ENCODE measurements at regions not wholly inside any gene's neighbourhood (a gene's known extent, or its start where the extent isn't known, plus 50 kb on each side); places are given as distances from the start of the nearest gene placed in this dataset.

- DNase-seq = no peak
- H3K27me3 Mint-ChIP-seq (ENCODE audit: low read depth) = peaks cover 6% of the 10 kb centered on the region
- no peaks in the 10 kb centered on the region for H3K36me3 Mint-ChIP-seq (ENCODE audit: insufficient read depth)
- ATAC-seq = no peak
- no peaks in the 10 kb centered on the region for H3K4me1 Mint-ChIP-seq (ENCODE audit: low read depth)
- H3K4me3 Mint-ChIP-seq = no peak overlapping the region
- peaks cover 4% of the 10 kb centered on the region for H3K9me3 Mint-ChIP-seq
Measured at GRCh38 chr15:35720019-35720418, 174.1 kb upstream of the DPH6 start.

- Mint-ChIP-seq H3K4me1 (ENCODE audit: low read depth) (no peaks in the 10 kb centered on the region), H3K4me3 (no peak overlapping the region), H3K27me3 (ENCODE audit: low read depth) (peaks cover 6% of the 10 kb centered on the region), H3K9me3 (peaks cover 2% of the 10 kb centered on the region), H3K36me3 (ENCODE audit: insufficient read depth) (no peaks in the 10 kb centered on the region)
- ATAC-seq (no peak), DNase-seq (no peak)
Measured at GRCh38 chr15:35720984-35721383, 175.0 kb upstream of the DPH6 start.

- Mint-ChIP-seq H3K36me3 (ENCODE audit: insufficient read depth) (no peaks in the 10 kb centered on the region), H3K27me3 (ENCODE audit: low read depth) (peaks cover 6% of the 10 kb centered on the region), H3K4me1 (ENCODE audit: low read depth) (no peaks in the 10 kb centered on the region), H3K4me3 (no peak overlapping the region), H3K9me3 (no peaks in the 10 kb centered on the region)
- ATAC-seq = no peak
- no peak for DNase-seq
Measured at GRCh38 chr15:35721751-35722150, 175.8 kb upstream of the DPH6 start.

GRCh38 chr15:35722501-35722900 is 176.5 kb upstream of the DPH6 start:
- no peaks in the 10 kb centered on the region for H3K9me3 Mint-ChIP-seq
- ATAC-seq = no peak

DNA sequence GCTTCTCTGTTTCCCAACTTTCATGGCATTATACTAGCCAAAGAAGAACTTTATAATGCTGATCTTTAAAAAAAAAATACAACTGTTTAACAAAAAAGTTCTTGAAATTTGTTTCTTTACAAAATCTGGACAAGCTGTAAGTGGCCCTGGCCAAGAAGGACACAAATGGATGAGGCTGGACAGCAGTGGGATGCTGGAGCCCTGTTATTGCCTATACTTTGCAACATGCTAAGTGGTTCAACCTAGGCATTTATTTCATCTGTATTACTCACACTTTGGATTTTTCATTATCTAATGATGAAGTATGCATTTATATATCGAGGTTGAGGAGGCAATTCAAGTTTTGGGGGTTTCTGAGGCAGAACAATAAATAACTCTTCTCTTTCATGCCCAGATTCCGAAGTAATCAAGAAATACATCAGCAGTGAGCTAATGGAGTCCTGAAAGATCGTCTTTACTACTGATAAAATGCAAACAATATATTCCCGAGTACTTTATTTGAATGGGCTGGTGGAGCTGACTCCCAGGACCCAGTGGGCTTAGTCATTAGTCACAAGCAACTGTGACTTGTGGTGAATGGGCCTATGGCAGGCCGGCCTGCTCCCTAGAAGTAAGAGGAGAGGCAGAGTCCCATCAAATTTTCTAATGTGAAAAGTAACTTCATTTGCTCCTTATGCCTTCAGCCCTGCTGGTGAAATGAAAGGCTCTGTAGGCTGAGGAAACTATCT is 177.3 kb upstream of the DPH6 start:
- ATAC-seq = no peak
- Mint-ChIP-seq H3K36me3 (ENCODE audit: insufficient read depth) (no peaks in the 10 kb centered on the region), H3K9me3 (no peaks in the 10 kb centered on the region), H3K4me1 (ENCODE audit: low read depth) (no peaks in the 10 kb centered on the region), H3K27me3 (ENCODE audit: low read depth) (peaks cover 2% of the 10 kb centered on the region), H3K4me3 (no peak overlapping the region)
- DNase-seq = no peak

More at GRCh38 chr15:35722501-35722900, 176.5 kb upstream of the DPH6 start:
- Mint-ChIP-seq H3K36me3 (ENCODE audit: insufficient read depth) (no peaks in the 10 kb centered on the region), H3K4me1 (ENCODE audit: low read depth) (no peaks in the 10 kb centered on the region), H3K27me3 (ENCODE audit: low read depth) (peaks cover 6% of the 10 kb centered on the region), H3K4me3 (no peak overlapping the region)
- DNase-seq = no peak

GRCh38 chr15:35723852-35724251 is 177.9 kb upstream of the DPH6 start:
- ATAC-seq (no peak), DNase-seq (no peak)
- H3K4me1 Mint-ChIP-seq (ENCODE audit: low read depth) = no peaks in the 10 kb centered on the region
- no peak overlapping the region for H3K4me3 Mint-ChIP-seq
- H3K36me3 Mint-ChIP-seq (ENCODE audit: insufficient read depth) = no peaks in the 10 kb centered on the region
- H3K9me3 Mint-ChIP-seq = no peaks in the 10 kb centered on the region
- H3K27me3 Mint-ChIP-seq (ENCODE audit: low read depth) = peaks cover 2% of the 10 kb centered on the region

DNA sequence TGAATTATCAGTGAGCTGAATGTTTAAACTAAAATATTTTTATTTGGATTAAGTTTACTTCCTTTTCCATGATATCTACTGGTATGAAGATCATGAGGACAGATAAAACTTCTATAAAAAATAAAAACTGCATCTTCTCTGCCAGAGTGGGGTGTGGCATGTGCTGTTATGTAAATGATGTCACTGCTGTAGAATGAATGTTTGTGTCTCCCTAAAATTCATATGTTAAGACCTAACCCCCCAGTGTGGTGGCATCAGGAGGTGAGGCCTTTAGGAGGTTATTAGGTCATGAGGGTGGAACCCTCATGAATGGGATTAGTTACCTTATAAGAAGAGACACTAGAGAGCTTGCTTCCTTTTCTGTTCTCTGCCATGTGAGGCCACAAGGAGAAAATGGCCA is 178.7 kb upstream of the DPH6 start:
- Mint-ChIP-seq H3K4me3 (no peak overlapping the region), H3K27me3 (ENCODE audit: low read depth) (no peaks in the 10 kb centered on the region), H3K4me1 (ENCODE audit: low read depth) (no peaks in the 10 kb centered on the region), H3K36me3 (ENCODE audit: insufficient read depth) (no peaks in the 10 kb centered on the region), H3K9me3 (no peaks in the 10 kb centered on the region)
- DNase-seq (no peak), ATAC-seq (no peak)

GRCh38 chr15:35725353-35725752 is 179.4 kb upstream of the DPH6 start:
- Mint-ChIP-seq H3K27me3 (ENCODE audit: low read depth) (no peaks in the 10 kb centered on the region), H3K4me3 (no peak overlapping the region), H3K9me3 (no peaks in the 10 kb centered on the region), H3K36me3 (ENCODE audit: insufficient read depth) (no peaks in the 10 kb centered on the region), H3K4me1 (ENCODE audit: low read depth) (no peaks in the 10 kb centered on the region)
- no peak for DNase-seq
- no peak for ATAC-seq

DNA sequence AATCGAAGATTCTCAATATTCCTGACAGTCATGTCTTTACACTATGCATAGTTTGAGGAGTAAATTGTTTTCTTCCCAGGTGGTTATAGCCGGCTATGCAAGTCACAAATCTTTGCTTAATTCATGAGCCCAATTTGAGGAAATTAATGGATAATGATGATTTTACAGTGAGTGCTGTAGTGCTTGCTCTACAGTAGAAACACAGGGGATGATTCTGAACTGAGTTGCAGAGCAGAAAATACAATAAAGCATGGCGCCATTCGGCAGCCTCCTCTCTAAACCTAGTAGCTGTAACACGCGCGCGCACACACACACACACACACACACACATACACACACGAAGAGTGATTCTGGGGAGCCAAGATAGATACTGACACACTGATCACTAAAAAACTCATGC is 181.7 kb upstream of the DPH6 start:
- ATAC-seq (no peak), DNase-seq (no peak)
- no peaks in the 10 kb centered on the region for H3K4me1 Mint-ChIP-seq (ENCODE audit: low read depth)
- H3K27me3 Mint-ChIP-seq (ENCODE audit: low read depth) = no peaks in the 10 kb centered on the region
- H3K36me3 Mint-ChIP-seq (ENCODE audit: insufficient read depth) = no peaks in the 10 kb centered on the region
- no peaks in the 10 kb centered on the region for H3K9me3 Mint-ChIP-seq
- no peak overlapping the region for H3K4me3 Mint-ChIP-seq

DNA sequence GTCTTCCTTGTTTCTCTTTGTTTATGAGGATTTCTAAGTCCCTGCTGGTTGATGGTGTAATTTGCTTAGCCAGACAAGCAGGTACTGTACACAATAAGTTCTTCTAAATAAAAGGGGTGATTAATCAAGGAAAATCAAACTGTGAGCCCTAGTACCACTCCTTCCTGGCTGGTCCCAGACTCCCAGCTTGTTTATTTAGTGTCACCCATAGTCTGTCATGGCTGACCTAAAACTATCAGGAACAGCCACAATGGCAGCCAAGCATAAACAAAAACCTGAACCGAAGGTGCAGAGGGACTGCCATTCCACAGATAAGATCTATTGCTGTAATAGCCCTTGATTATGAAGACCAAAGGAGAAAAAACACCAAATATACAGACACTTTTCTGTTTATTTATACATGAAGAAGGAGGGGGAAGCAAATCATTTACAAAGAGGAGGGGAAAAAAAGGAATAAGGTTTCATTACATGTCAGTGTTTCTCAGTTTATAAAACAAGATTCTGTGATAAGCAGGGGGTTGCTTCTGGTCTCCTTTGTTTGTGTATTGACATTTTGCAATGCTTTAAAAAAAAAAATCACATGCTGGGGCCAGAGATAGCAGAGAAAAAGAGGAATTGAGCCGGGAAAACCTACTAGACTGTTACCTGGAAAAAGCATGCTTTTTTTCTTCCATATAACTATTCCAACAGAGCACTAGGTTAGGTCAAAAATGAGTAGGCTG is 182.4 kb upstream of the DPH6 start:
- ATAC-seq (no peak), DNase-seq (no peak)
- Mint-ChIP-seq H3K27me3 (ENCODE audit: low read depth) (no peaks in the 10 kb centered on the region), H3K36me3 (ENCODE audit: insufficient read depth) (no peaks in the 10 kb centered on the region), H3K4me1 (ENCODE audit: low read depth) (no peaks in the 10 kb centered on the region), H3K9me3 (no peaks in the 10 kb centered on the region), H3K4me3 (no peak overlapping the region)

GRCh38 chr15:35736150-35736549 is 190.2 kb upstream of the DPH6 start:
- Mint-ChIP-seq H3K9me3 (no peaks in the 10 kb centered on the region), H3K27me3 (ENCODE audit: low read depth) (peaks cover 2% of the 10 kb centered on the region), H3K36me3 (ENCODE audit: insufficient read depth) (no peaks in the 10 kb centered on the region), H3K4me1 (ENCODE audit: low read depth) (no peaks in the 10 kb centered on the region), H3K4me3 (no peak overlapping the region)
- DNase-seq (no peak), ATAC-seq (no peak)

DNA sequence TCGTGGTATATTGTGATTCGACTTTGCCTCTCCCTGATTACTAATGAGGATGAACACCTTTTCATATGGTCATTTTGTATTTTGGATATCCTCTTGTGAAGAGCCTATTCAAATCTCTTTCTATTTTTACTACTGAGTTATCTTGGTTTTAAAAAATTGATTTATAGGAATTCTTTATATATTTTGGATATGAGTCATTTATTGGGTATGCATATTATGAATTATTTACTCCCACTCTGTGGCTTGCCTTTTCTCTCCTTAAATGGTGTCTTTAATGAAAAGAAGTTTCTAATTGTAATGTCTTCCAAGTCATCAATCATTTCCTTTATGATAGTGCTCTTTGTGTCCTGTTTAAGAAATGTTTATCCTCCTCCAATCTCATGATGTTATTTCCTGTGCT is 191.5 kb upstream of the DPH6 start:
- DNase-seq (no peak), ATAC-seq (no peak)
- Mint-ChIP-seq H3K9me3 (no peaks in the 10 kb centered on the region), H3K27me3 (ENCODE audit: low read depth) (peaks cover 2% of the 10 kb centered on the region), H3K36me3 (ENCODE audit: insufficient read depth) (no peaks in the 10 kb centered on the region), H3K4me3 (no peak overlapping the region), H3K4me1 (ENCODE audit: low read depth) (no peaks in the 10 kb centered on the region)

DNA sequence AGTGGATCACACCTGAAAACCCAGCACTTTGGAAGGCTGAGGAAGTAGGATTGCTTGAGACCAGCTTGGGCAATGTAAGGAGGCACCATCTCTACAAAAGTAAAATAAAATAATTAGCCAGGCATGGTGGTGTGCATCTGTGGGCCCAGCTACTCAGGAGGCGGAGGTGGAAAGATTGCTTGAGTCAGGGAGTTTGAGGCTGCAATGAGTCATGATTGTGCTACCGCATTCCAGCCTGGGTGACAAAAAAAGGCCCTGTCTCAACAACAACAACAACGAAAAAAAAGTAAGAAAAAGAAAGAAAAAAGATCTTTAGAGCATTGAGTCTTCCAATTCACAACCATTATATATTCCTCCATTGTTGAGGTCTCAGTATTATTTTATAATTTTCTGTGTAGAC is 192.4 kb upstream of the DPH6 start:
- Mint-ChIP-seq H3K36me3 (ENCODE audit: insufficient read depth) (no peaks in the 10 kb centered on the region), H3K4me1 (ENCODE audit: low read depth) (no peaks in the 10 kb centered on the region), H3K9me3 (no peaks in the 10 kb centered on the region), H3K27me3 (ENCODE audit: low read depth) (peaks cover 2% of the 10 kb centered on the region), H3K4me3 (no peak overlapping the region)
- ATAC-seq = no peak
- no peak for DNase-seq

DNA sequence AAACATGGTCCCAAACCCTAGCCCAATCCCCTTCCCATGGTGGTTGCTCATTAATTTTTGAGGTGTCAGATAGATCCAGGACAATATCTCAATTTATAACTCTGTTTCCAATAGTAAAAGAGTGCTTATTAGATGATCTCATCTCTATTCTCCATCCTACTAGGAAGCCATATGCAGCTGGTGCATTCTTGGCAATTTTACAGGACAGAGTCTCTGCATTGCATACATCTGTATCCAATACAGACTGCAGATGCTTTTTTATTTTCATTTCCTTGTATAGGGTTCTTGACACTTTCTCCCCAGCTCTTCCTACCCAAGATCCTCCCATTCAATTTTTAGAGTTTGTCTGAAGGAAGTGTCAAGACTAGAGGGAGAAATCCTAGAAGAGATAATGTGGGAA is 194.8 kb upstream of the DPH6 start:
- DNase-seq (no peak), ATAC-seq (no peak)
- Mint-ChIP-seq H3K4me3 (no peak overlapping the region), H3K4me1 (ENCODE audit: low read depth) (no peaks in the 10 kb centered on the region), H3K36me3 (ENCODE audit: insufficient read depth) (no peaks in the 10 kb centered on the region), H3K27me3 (ENCODE audit: low read depth) (peaks cover 2% of the 10 kb centered on the region), H3K9me3 (no peaks in the 10 kb centered on the region)

- no peak overlapping the region for H3K4me3 Mint-ChIP-seq
- H3K4me1 Mint-ChIP-seq (ENCODE audit: low read depth) = no peaks in the 10 kb centered on the region
- DNase-seq = no peak
- no peaks in the 10 kb centered on the region for H3K9me3 Mint-ChIP-seq
- peaks cover 4% of the 10 kb centered on the region for H3K27me3 Mint-ChIP-seq (ENCODE audit: low read depth)
- no peaks in the 10 kb centered on the region for H3K36me3 Mint-ChIP-seq (ENCODE audit: insufficient read depth)
- no peak for ATAC-seq
Measured at GRCh38 chr15:35741395-35741794, 195.4 kb upstream of the DPH6 start.

All from activated T-cell treated with anti-CD3 and anti-CD28 coated beads, Interleukin-2, amount 50 U/mL, for 4 hours (primary cell).